Body of pancreas (tissue), 4 donors: ENCODE measurements at regions not wholly inside any gene's neighbourhood (a gene's known extent, or its start where the extent isn't known, plus 50 kb on each side); places are given as distances from the start of the nearest gene placed in this dataset.

Experiments
- POLR2A ChIP-seq, 3 donors: fragments of 450-650 bp; IDR thresholded peaks; one replicate each; pipeline ENCODE4 v1.6.1; 2016; ENCODE audit warnings: antibody characterized with exemption in 3 of 3, mild to moderate bottlenecking in 2 of 3
- TF ChIP-seq, protein P1 (sequence below), 7 experiments: fragments of 450-650 bp in 4 of 7; fragments of 200-600 bp in 3 of 7; sonication (generic) in 3 of 7; IDR thresholded peaks; one replicate each; pipeline ENCODE4 v1.5.1; 2016 to 2019; ENCODE audit warnings: antibody characterized with exemption in 7 of 7

DNA sequence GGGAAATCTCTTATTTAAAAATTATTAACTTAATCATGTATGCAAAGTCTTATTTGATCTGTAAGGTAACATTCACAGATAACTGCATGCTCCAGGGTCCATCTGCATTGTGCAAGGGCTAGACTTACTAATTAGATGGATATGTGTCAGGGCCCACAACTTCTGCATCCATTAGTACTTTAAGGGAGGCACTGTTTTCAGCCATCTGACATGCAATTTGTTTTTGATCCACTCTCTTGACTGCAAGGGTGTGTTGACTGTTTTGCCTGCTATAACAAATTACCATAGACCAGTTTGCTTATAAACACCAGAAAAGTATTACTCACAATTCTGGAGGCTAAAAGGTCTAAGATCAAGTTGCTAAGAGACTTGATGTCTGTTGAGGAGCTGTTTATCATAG, 542.1 kb upstream of the HS3ST1 start:
- TF ChIP-seq, protein P1, sequence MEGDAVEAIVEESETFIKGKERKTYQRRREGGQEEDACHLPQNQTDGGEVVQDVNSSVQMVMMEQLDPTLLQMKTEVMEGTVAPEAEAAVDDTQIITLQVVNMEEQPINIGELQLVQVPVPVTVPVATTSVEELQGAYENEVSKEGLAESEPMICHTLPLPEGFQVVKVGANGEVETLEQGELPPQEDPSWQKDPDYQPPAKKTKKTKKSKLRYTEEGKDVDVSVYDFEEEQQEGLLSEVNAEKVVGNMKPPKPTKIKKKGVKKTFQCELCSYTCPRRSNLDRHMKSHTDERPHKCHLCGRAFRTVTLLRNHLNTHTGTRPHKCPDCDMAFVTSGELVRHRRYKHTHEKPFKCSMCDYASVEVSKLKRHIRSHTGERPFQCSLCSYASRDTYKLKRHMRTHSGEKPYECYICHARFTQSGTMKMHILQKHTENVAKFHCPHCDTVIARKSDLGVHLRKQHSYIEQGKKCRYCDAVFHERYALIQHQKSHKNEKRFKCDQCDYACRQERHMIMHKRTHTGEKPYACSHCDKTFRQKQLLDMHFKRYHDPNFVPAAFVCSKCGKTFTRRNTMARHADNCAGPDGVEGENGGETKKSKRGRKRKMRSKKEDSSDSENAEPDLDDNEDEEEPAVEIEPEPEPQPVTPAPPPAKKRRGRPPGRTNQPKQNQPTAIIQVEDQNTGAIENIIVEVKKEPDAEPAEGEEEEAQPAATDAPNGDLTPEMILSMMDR (IDR thresholded peaks at IDR 0.05) = no peak
- TF ChIP-seq POLR2A (IDR thresholded peaks at IDR 0.05) = no peak
